ENCODE measurements at regions not wholly inside any gene's neighbourhood (a gene's known extent, or its start where the extent isn't known, plus 50 kb on each side); places are given as distances from the start of the nearest gene placed in this dataset.
"Not testable (repeated sequence)": the region's sequence is repeated elsewhere in the genome, so short reads cannot be mapped to it uniquely, and the experiment has no call there.

GRCh38 chr10:64573623-64574325 lies 1052.6 kb downstream of the REEP3 start:
- Histone ChIP-seq H2AFZ (ENCODE audit: low read length) (no peak overlapping the region), H3K27ac (replicated peaks; ENCODE audit: low read length) (no peak overlapping the region), H2BK5ac (ENCODE audit: low read length) (no peak overlapping the region), H3K36me3 (replicated peaks in 1 of 2; ENCODE audit: control insufficient read depth in 2 of 2, insufficient read depth in 2 of 2, low read length in 2 of 2) (no peaks in the 10 kb centered on the region), H3K27me3 (ENCODE audit: control insufficient read depth in 3 of 3, insufficient read depth in 3 of 3, low read depth in 1 of 3, low read length in 3 of 3) (no peaks in the 10 kb centered on the region), H3K79me1 (ENCODE audit: low read depth, low read length) (no peaks in the 10 kb centered on the region), H2BK15ac (ENCODE audit: low read length) (no peak overlapping the region), H2BK12ac (ENCODE audit: low read length) (no peak overlapping the region), H2AK5ac (ENCODE audit: low read depth, low read length) (no peak overlapping the region), H3K14ac (ENCODE audit: low read length) (no peak overlapping the region), H3K4ac (ENCODE audit: low read length) (no peak overlapping the region), H4K8ac (ENCODE audit: low read depth, low read length) (no peak overlapping the region), H3K18ac (ENCODE audit: low read length) (no peak overlapping the region), H2BK120ac (ENCODE audit: low read depth, low read length) (no peak overlapping the region), H3K9ac (ENCODE audit: low read depth, low read length, poor library complexity) (no peak overlapping the region), H3K4me2 (ENCODE audit: insufficient read depth, low read length, poor library complexity, severe bottlenecking) (no peak overlapping the region), H3K9me3 (replicated peaks in 1 of 2; ENCODE audit: control insufficient read depth in 2 of 2, insufficient read depth in 1 of 2, low read depth in 1 of 2, low read length in 2 of 2) (no peaks in the 10 kb centered on the region), H4K91ac (ENCODE audit: low read depth, low read length, poor library complexity) (peak overlapping the region; percentile 6), H3K23ac (ENCODE audit: low read depth, low read length, poor library complexity) (no peak overlapping the region), H3K4me3 (ENCODE audit: low read length in 2 of 2) (no peak overlapping the region), H3K4me1 (ENCODE audit: control insufficient read depth in 2 of 2, insufficient read depth in 1 of 2, low read depth in 1 of 2, low read length in 2 of 2) (peaks cover 0 to 2% of the 10 kb centered on the region in 2 donors)
- no peak for DNase-seq (ENCODE audit: low spot score)
- no CpG with 5 or more reads among the region's 1 CpG for WGBS, 2 donors (ENCODE audit: extremely low coverage in 2 of 2, insufficient read length in 2 of 2, insufficient replicate concordance in 1 of 2)

- H3K23ac ChIP-seq (ENCODE audit: low read depth, low read length, poor library complexity): no peak overlapping the region
- H2BK5ac ChIP-seq (ENCODE audit: low read length): no peak overlapping the region
- H2AFZ ChIP-seq (ENCODE audit: low read length): no peak overlapping the region
- H3K36me3 ChIP-seq (replicated peaks in 1 of 2; ENCODE audit: control insufficient read depth in 2 of 2, insufficient read depth in 2 of 2, low read length in 2 of 2): no peaks in the 10 kb centered on the region
- H4K91ac ChIP-seq (ENCODE audit: low read depth, low read length, poor library complexity): no peak overlapping the region
- H3K27me3 ChIP-seq (ENCODE audit: control insufficient read depth in 3 of 3, insufficient read depth in 3 of 3, low read depth in 1 of 3, low read length in 3 of 3): no peaks in the 10 kb centered on the region
- no peak overlapping the region for H4K8ac ChIP-seq (ENCODE audit: low read depth, low read length)
- H3K18ac ChIP-seq (ENCODE audit: low read length): no peak overlapping the region
- no peak overlapping the region for H3K4me2 ChIP-seq (ENCODE audit: insufficient read depth, low read length, poor library complexity, severe bottlenecking)
- no peak overlapping the region for H2BK15ac ChIP-seq (ENCODE audit: low read length)
- H2AK5ac ChIP-seq (ENCODE audit: low read depth, low read length): no peak overlapping the region
- no peak overlapping the region for H3K9ac ChIP-seq (ENCODE audit: low read depth, low read length, poor library complexity)
- no peak overlapping the region for H3K27ac ChIP-seq (replicated peaks; ENCODE audit: low read length)
- no peak overlapping the region for H3K4me3 ChIP-seq (ENCODE audit: low read length in 2 of 2)
- H3K79me1 ChIP-seq (ENCODE audit: low read depth, low read length): no peaks in the 10 kb centered on the region
- no peak overlapping the region for H3K14ac ChIP-seq (ENCODE audit: low read length)
- H2BK120ac ChIP-seq (ENCODE audit: low read depth, low read length): no peak overlapping the region
- peaks cover 0 to 2% of the 10 kb centered on the region in 2 donors for H3K4me1 ChIP-seq (ENCODE audit: control insufficient read depth in 2 of 2, insufficient read depth in 1 of 2, low read depth in 1 of 2, low read length in 2 of 2)
- DNase-seq (ENCODE audit: low spot score): no peak
- WGBS, 2 donors (ENCODE audit: extremely low coverage in 2 of 2, insufficient read length in 2 of 2, insufficient replicate concordance in 1 of 2): no CpG with 5 or more reads among the region's 2 CpGs
- H3K9me3 ChIP-seq (replicated peaks in 1 of 2; ENCODE audit: control insufficient read depth in 2 of 2, insufficient read depth in 1 of 2, low read depth in 1 of 2, low read length in 2 of 2): no peaks in the 10 kb centered on the region
- H2BK12ac ChIP-seq (ENCODE audit: low read length): no peak overlapping the region
- H3K4ac ChIP-seq (ENCODE audit: low read length): no peak overlapping the region
Observed at GRCh38 chr10:64574371-64574770, 1053.2 kb downstream of the REEP3 start.

- no peaks in the 10 kb centered on the region for H3K27me3 ChIP-seq (ENCODE audit: control insufficient read depth in 3 of 3, insufficient read depth in 3 of 3, low read depth in 1 of 3, low read length in 3 of 3)
- no peak overlapping the region for H3K4me2 ChIP-seq (ENCODE audit: insufficient read depth, low read length, poor library complexity, severe bottlenecking)
- H3K9me3 ChIP-seq (replicated peaks in 1 of 2; ENCODE audit: control insufficient read depth in 2 of 2, insufficient read depth in 1 of 2, low read depth in 1 of 2, low read length in 2 of 2): no peaks in the 10 kb centered on the region
- no peak overlapping the region for H2BK12ac ChIP-seq (ENCODE audit: low read length)
- H4K91ac ChIP-seq (ENCODE audit: low read depth, low read length, poor library complexity): no peak overlapping the region
- no peak overlapping the region for H3K23ac ChIP-seq (ENCODE audit: low read depth, low read length, poor library complexity)
- no peak for DNase-seq (ENCODE audit: low spot score)
- H3K36me3 ChIP-seq (replicated peaks in 1 of 2; ENCODE audit: control insufficient read depth in 2 of 2, insufficient read depth in 2 of 2, low read length in 2 of 2): no peaks in the 10 kb centered on the region
- no peak overlapping the region for H4K8ac ChIP-seq (ENCODE audit: low read depth, low read length)
- H2BK5ac ChIP-seq (ENCODE audit: low read length): no peak overlapping the region
- H3K9ac ChIP-seq (ENCODE audit: low read depth, low read length, poor library complexity): no peak overlapping the region
- no peak overlapping the region for H3K14ac ChIP-seq (ENCODE audit: low read length)
- H2AK5ac ChIP-seq (ENCODE audit: low read depth, low read length): no peak overlapping the region
- no peaks in the 10 kb centered on the region for H3K79me1 ChIP-seq (ENCODE audit: low read depth, low read length)
- peaks cover 0 to 2% of the 10 kb centered on the region in 2 donors for H3K4me1 ChIP-seq (ENCODE audit: control insufficient read depth in 2 of 2, insufficient read depth in 1 of 2, low read depth in 1 of 2, low read length in 2 of 2)
- H3K18ac ChIP-seq (ENCODE audit: low read length): peak overlapping the region; percentile 31
- H2BK120ac ChIP-seq (ENCODE audit: low read depth, low read length): no peak overlapping the region
- no peak overlapping the region for H3K4ac ChIP-seq (ENCODE audit: low read length)
- no peak overlapping the region for H2AFZ ChIP-seq (ENCODE audit: low read length)
- WGBS, 2 donors (ENCODE audit: extremely low coverage in 2 of 2, insufficient read length in 2 of 2, insufficient replicate concordance in 1 of 2): no CpG with 5 or more reads among the region's 10 CpGs
- no peak overlapping the region for H3K27ac ChIP-seq (replicated peaks; ENCODE audit: low read length)
- no peak overlapping the region for H3K4me3 ChIP-seq (ENCODE audit: low read length in 2 of 2)
- H2BK15ac ChIP-seq (ENCODE audit: low read length): no peak overlapping the region
Observed at GRCh38 chr10:64576497-64576896, 1055.3 kb downstream of the REEP3 start.

- not testable (repeated sequence) for H2BK15ac ChIP-seq (ENCODE audit: low read length); H2AFZ ChIP-seq (ENCODE audit: low read length); H3K27me3 ChIP-seq (ENCODE audit: control insufficient read depth in 3 of 3, insufficient read depth in 3 of 3, low read depth in 1 of 3, low read length in 3 of 3); H3K14ac ChIP-seq (ENCODE audit: low read length); H3K18ac ChIP-seq (ENCODE audit: low read length); H3K4me3 ChIP-seq (ENCODE audit: low read length in 2 of 2); H3K79me1 ChIP-seq (ENCODE audit: low read depth, low read length); H2BK5ac ChIP-seq (ENCODE audit: low read length); H4K91ac ChIP-seq (ENCODE audit: low read depth, low read length, poor library complexity); DNase-seq (ENCODE audit: low spot score); H2AK5ac ChIP-seq (ENCODE audit: low read depth, low read length); H3K23ac ChIP-seq (ENCODE audit: low read depth, low read length, poor library complexity); H3K4me1 ChIP-seq (ENCODE audit: control insufficient read depth in 2 of 2, insufficient read depth in 1 of 2, low read depth in 1 of 2, low read length in 2 of 2); H3K9ac ChIP-seq (ENCODE audit: low read depth, low read length, poor library complexity); H3K4me2 ChIP-seq (ENCODE audit: insufficient read depth, low read length, poor library complexity, severe bottlenecking); H3K27ac ChIP-seq (replicated peaks; ENCODE audit: low read length); H3K4ac ChIP-seq (ENCODE audit: low read length); H3K9me3 ChIP-seq (replicated peaks in 1 of 2; ENCODE audit: control insufficient read depth in 2 of 2, insufficient read depth in 1 of 2, low read depth in 1 of 2, low read length in 2 of 2); H2BK12ac ChIP-seq (ENCODE audit: low read length); H4K8ac ChIP-seq (ENCODE audit: low read depth, low read length); H3K36me3 ChIP-seq (replicated peaks in 1 of 2; ENCODE audit: control insufficient read depth in 2 of 2, insufficient read depth in 2 of 2, low read length in 2 of 2); H2BK120ac ChIP-seq (ENCODE audit: low read depth, low read length)
- no CpG with 5 or more reads among the region's 6 CpGs for WGBS, 2 donors (ENCODE audit: extremely low coverage in 2 of 2, insufficient read length in 2 of 2, insufficient replicate concordance in 1 of 2)
Observed at GRCh38 chr10:64578757-64579156, 1057.6 kb downstream of the REEP3 start.

All from neuronal stem cell (in vitro differentiated cells).